NCI-H69 (cell line): ENCODE measurements at regions not wholly inside any gene's neighbourhood (a gene's known extent, or its start where the extent isn't known, plus 50 kb on each side); places are given as distances from the start of the nearest gene placed in this dataset.
A peak's percentile ranks its signal among the peaks of the same experiment; 100 is the strongest.

Experiments
- DNase-seq: peaks from one replicate; lab custom pipeline; 2025; lab: John Stamatoyannopoulos, UW

DNA sequence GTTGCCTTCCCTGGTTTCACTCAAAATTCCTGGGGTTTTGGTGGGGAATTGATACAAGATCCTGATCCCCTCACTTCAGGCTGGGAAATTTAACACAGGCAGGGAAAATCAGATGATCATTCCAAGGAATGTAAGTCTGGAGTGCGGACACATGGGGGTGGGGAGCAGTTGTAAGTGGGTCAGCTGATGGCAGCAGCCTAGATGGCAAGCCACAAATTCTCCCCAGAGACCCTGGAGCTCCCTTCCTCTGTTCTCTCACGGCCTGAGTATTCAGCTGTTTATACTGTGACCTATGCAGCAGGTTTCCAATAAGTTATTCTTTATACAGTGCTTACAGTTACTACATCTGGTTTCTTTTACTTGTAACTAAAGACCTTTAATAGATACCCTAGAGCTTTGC, 144.9 kb downstream of the SH3BGRL2 start:
- no peak for DNase-seq

DNA sequence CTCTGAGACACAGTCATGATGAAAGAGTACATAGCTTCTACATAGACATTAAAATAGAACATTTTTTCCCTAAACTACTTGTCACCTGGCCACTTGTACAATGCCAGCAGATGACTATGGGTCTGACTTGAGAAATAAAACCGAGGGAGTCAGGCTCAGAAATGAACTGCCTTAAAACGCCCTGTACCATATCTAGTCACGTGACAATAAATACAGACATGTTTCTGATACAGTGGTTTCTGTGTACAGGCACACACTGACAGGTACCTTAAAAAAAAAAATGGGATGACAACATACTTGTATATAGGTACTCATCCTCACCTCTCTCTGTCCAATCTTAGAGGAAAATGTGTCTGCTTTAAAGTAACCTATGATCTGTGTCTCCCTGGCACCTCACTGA, 144.1 kb downstream of the SH3BGRL2 start:
- no peak for DNase-seq

DNA sequence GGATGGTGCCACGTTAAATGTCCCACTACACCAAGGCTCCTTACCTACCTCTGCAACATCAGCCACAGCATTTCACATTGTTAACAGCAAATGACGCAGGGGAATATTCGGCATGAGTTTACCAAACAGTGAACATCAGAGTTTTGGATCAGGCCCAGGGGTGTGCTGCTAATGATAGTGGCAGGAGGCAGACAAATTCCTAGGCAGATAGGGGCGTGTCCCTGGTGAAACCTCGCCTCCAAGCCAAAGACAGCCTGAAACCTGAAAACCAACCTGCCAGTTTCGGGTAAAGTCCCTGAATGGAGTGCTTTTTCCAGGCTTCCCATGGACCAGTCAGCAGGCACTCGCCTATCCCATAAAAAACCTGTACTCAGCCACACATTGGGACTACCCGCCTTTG, 133.6 kb downstream of the SH3BGRL2 start:
- no peak for DNase-seq

DNA sequence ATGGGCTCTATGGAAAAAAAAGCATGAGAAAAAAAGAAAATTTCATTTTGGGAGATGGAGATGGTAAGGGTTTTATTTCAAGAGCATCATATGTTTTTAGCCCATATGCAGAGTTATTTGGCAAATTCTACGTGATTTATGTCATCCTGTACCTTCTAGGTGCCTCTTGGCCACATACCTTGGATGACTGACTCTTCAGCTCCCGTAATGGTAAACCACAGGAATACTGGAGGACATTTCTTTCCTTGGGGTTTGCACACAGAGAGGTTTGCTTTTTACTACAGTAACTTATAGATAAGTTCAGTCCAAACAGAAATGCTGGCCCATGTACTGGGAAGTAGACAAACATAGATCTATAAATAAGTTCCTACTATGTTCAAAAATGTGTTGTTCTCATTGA, 132.2 kb downstream of the SH3BGRL2 start:
- no peak for DNase-seq

DNA sequence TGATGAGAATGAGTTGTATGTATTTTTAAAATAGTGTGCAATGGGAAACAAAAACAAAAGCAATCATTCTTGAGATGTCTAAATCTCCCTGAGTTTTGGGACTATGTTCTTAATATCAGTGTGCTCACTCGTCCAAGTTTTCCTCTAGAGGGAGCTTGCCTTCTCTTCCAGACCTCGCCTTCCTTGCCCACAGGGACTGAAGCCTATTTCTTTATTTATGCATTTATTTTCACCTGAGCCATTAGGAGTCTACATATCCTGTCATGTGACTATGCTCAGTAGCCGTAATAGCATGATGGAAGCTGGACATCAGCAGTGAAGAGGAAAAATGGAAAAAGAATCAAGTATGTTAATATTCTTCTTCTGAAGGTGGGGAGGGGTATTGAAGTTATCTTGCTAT, 131.2 kb downstream of the SH3BGRL2 start:
- DNase-seq = peak; percentile 82

DNA sequence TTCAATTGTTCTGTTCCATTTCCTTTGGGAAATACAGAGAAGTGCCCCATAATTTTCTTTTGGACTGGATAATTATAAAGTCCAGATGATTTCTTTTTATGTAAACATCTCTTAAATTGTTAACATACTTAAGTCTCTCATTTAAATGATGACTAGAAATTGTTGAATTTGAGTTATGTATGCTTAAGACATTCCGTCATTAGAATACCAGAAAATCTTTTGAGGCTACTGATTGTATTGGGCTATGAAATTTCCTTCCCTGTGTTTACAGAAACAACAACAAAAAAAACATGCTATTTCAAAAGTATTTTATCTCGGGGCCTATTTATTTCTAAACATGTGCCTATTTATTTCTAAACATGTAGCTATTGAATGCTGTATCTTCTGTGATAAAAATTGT, 125.4 kb downstream of the SH3BGRL2 start:
- DNase-seq = peak; percentile 21

DNA sequence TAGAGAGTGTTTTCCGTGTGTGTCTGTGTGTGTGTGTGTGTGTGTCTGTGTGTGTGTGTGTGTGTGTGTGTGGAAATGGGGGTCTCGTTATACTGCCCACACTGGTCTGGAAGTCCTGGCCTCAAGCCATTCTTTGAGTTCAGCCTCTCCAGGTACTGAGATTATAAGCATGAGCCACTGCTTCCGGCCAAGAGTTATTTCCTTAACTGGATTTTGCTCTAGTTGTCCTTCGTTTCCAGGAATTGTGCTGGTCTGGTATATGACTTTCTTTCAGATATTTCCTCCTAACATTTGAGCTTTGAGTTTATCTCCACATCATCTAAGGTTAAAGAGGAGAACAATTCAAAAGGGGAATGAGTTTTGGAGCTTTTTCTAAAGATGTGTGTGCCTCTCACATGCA, 124.8 kb downstream of the SH3BGRL2 start:
- DNase-seq = no peak
